SK-N-SH treated with all-trans-retinoic acid at 6 μM for 48 hours (cell line): ENCODE measurements at regions not wholly inside any gene's neighbourhood (a gene's known extent, or its start where the extent isn't known, plus 50 kb on each side); places are given as distances from the start of the nearest gene placed in this dataset.
A peak's percentile ranks its signal among the peaks of the same experiment; 100 is the strongest.

ENCODE experiments used
- ATAC-seq: fragments of 200-7000 bp; cut with Tn5 transposase; 3 replicates; pipeline ENCODE4 v1.9.1; 2020; ENCODE audit warnings: mild to moderate bottlenecking, moderate library complexity
- ARNTL ChIP-seq: fragments of 450-650 bp; formaldehyde crosslinking; IDR thresholded peaks from 2 replicates; pipeline ENCODE4 v1.5.0; 2020; ENCODE audit warnings: low read depth, mild to moderate bottlenecking, moderate library complexity, borderline replicate concordance
- BACH2 ChIP-seq: fragments of 250-450 bp; sonication (Bioruptor Pico); IDR thresholded peaks from 2 replicates; pipeline ENCODE4 v1.9.0; 2021; ENCODE audit warnings: mild to moderate bottlenecking, borderline replicate concordance
- CREB5 ChIP-seq: fragments of 250-450 bp; sonication (Bioruptor Pico); IDR thresholded peaks from 2 replicates; pipeline ENCODE4 v1.5.1; 2020; ENCODE audit warnings: low read depth, mild to moderate bottlenecking, moderate library complexity
- CSDC2 ChIP-seq: fragments of 250-450 bp; sonication (Bioruptor Pico); IDR thresholded peaks from 2 replicates; pipeline ENCODE4 v1.5.0; 2020; ENCODE audit warnings: mild to moderate bottlenecking, moderate library complexity
- CSRNP3 ChIP-seq: fragments of 250-450 bp; sonication (Bioruptor Pico); IDR thresholded peaks from 2 replicates; pipeline ENCODE4 v1.5.1; 2021; ENCODE audit warnings: mild to moderate bottlenecking, moderate library complexity
- ESRRG ChIP-seq: fragments of 250-450 bp; sonication (Bioruptor Pico); IDR thresholded peaks from 2 replicates; pipeline ENCODE4 v1.6.1; 2021; ENCODE audit warnings: mild to moderate bottlenecking
- GLIS3 ChIP-seq: fragments of 250-450 bp; sonication (Bioruptor Pico); IDR thresholded peaks from 2 replicates; pipeline ENCODE4 v1.5.0; 2020; ENCODE audit warnings: mild to moderate bottlenecking, moderate library complexity
- ISL1 ChIP-seq: fragments of 250-450 bp; sonication (Bioruptor Pico); IDR thresholded peaks from 2 replicates; pipeline ENCODE4 v2.1.2; 2022; ENCODE audit warnings: mild to moderate bottlenecking, moderate library complexity
- OSR1 ChIP-seq: fragments of 250-450 bp; sonication (Bioruptor Pico); IDR thresholded peaks from 2 replicates; pipeline ENCODE4 v1.8.0; 2022; ENCODE audit warnings: moderate library complexity, mild to moderate bottlenecking, inconsistent platforms
- PATZ1 ChIP-seq: fragments of 250-450 bp; sonication (Bioruptor Pico); IDR thresholded peaks from 2 replicates; pipeline ENCODE4 v1.8.0; 2020; ENCODE audit warnings: mild to moderate bottlenecking, moderate library complexity, borderline replicate concordance
- POU6F1 ChIP-seq: fragments of 250-450 bp; sonication (Bioruptor Pico); IDR thresholded peaks from 2 replicates; pipeline ENCODE4 v1.8.0; 2021; ENCODE audit warnings: low read depth, mild to moderate bottlenecking, moderate library complexity, borderline replicate concordance
- PPARA ChIP-seq: fragments of 250-450 bp; sonication (Bioruptor Pico); IDR thresholded peaks from 2 replicates; pipeline ENCODE4 v1.5.0; 2020; ENCODE audit warnings: mild to moderate bottlenecking, borderline replicate concordance
- TOX ChIP-seq: fragments of 250-450 bp; sonication (Bioruptor Pico); IDR thresholded peaks from 2 replicates; pipeline ENCODE4 v1.8.0; 2021; ENCODE audit warnings: mild to moderate bottlenecking, moderate library complexity, borderline replicate concordance
- TSHZ2 ChIP-seq: fragments of 250-450 bp; sonication (Bioruptor Pico); IDR thresholded peaks from 2 replicates; pipeline ENCODE4 v1.5.0; 2020; ENCODE audit warnings: mild to moderate bottlenecking, moderate library complexity
- ZC3H10 ChIP-seq: fragments of 250-450 bp; sonication (Bioruptor Pico); IDR thresholded peaks from 2 replicates; pipeline ENCODE4 v1.5.1; 2021; ENCODE audit warnings: mild to moderate bottlenecking, moderate library complexity
- ZFP3 ChIP-seq: fragments of 250-450 bp; sonication (Bioruptor Pico); IDR thresholded peaks from 2 replicates; pipeline ENCODE4 v1.5.0; 2020; ENCODE audit warnings: mild to moderate bottlenecking, moderate library complexity
- ZFP30 ChIP-seq: fragments of 450-650 bp; formaldehyde crosslinking; IDR thresholded peaks from 2 replicates; pipeline ENCODE4 v1.5.0; 2022; ENCODE audit warnings: mild to moderate bottlenecking, moderate library complexity
- ZNF565 ChIP-seq: fragments of 450-650 bp; formaldehyde crosslinking; conservative IDR thresholded peaks from 2 replicates; pipeline ENCODE4 v1.5.0; 2020; ENCODE audit warnings: low read depth, mild to moderate bottlenecking, moderate library complexity
- ZNF70 ChIP-seq: fragments of 450-650 bp; formaldehyde crosslinking; IDR thresholded peaks from 2 replicates; pipeline ENCODE4 v1.5.0; 2020; ENCODE audit warnings: mild to moderate bottlenecking, moderate library complexity
- ZNF8 ChIP-seq: fragments of 450-650 bp; formaldehyde crosslinking; IDR thresholded peaks from 2 replicates; pipeline ENCODE4 v1.5.0; 2020; ENCODE audit warnings: mild to moderate bottlenecking, moderate library complexity

- TF ChIP-seq ESRRG (CRISPR knock-in tag) (no peak), ZC3H10 (CRISPR knock-in tag) (peak; percentile 13; the same call in 1 of the 2 replicates)
- no peak for ATAC-seq
Measured at GRCh38 chr7:130893441-130893894, 159.5 kb upstream of the KLF14 start.

GRCh38 chr7:130894146-130894908, 160.3 kb upstream of the KLF14 start:
- peak; percentile 11 for ATAC-seq
- TF ChIP-seq ZFP3 (CRISPR knock-in tag) (peak; percentile 70), BACH2 (no peak), GLIS3 (CRISPR knock-in tag) (0 out of 2 replicates have a peak, but pooled peaks have one; percentile 33), CSDC2 (CRISPR knock-in tag) (peak; percentile 84)
- TF ChIP-seq, all 23 proteins: peak for 3

- TF ChIP-seq ARNTL (CRISPR knock-in tag): no peak
- TF ChIP-seq CSDC2 (CRISPR knock-in tag): no peak
- TF ChIP-seq ZFP30 (CRISPR knock-in tag): no peak
- no peak for TF ChIP-seq POU6F1 (CRISPR knock-in tag)
- TF ChIP-seq ZNF565: no peak
- TF ChIP-seq PATZ1: no peak
- TF ChIP-seq ZNF70 (CRISPR knock-in tag): no peak
- no peak for TF ChIP-seq TSHZ2 (CRISPR knock-in tag)
- no peak for TF ChIP-seq CREB5
- no peak for TF ChIP-seq OSR1 (CRISPR knock-in tag)
- no peak for TF ChIP-seq ZC3H10 (CRISPR knock-in tag)
- no peak for TF ChIP-seq ZNF8 (CRISPR knock-in tag)
- TF ChIP-seq CSRNP3 (CRISPR knock-in tag): no peak
- TF ChIP-seq GLIS3 (CRISPR knock-in tag): no peak
- no peak for TF ChIP-seq TOX (CRISPR knock-in tag)
- TF ChIP-seq BACH2: no peak
- TF ChIP-seq PPARA: no peak
- TF ChIP-seq ESRRG (CRISPR knock-in tag): no peak
- no peak for TF ChIP-seq ISL1 (CRISPR knock-in tag)
- ATAC-seq: no peak
Measured at GRCh38 chr7:130894909-130895750, 161.1 kb upstream of the KLF14 start.
